Cardiac muscle cell (in vitro differentiated cells and primary cell): ENCODE measurements at regions not wholly inside any gene's neighbourhood (a gene's known extent, or its start where the extent isn't known, plus 50 kb on each side); places are given as distances from the start of the nearest gene placed in this dataset.

Experiments used
- DNase-seq, 2 donors: peaks; one replicate each; pipeline versions ENCODE4 v3.0.0 to v3.0.0-alpha.2; 2010 to 2017; ENCODE audit warnings: low read depth in 1 of 2, low spot score in 1 of 2
- H3K27ac ChIP-seq: fragments of 200-600 bp; sonication (generic); 2 replicates; pipeline ENCODE4 v1.5.1; 2016
- H3K27me3 ChIP-seq: fragments of 200-600 bp; sonication (generic); 2 replicates; pipeline ENCODE4 v1.6.0; 2016; ENCODE audit warnings: control low read depth
- H3K36me3 ChIP-seq: fragments of 200-600 bp; sonication (generic); 2 replicates; pipeline ENCODE4 v1.5.1; 2016; ENCODE audit warnings: control low read depth
- H3K4me1 ChIP-seq: fragments of 200-600 bp; sonication (generic); 2 replicates; pipeline ENCODE4 v1.8.1; 2017; ENCODE audit warnings: low read depth, mild to moderate bottlenecking, mixed run types
- H3K4me3 ChIP-seq: fragments of 200-600 bp; sonication (generic); 2 replicates; pipeline ENCODE4 v1.5.1; 2016; ENCODE audit warnings: mild to moderate bottlenecking
- H3K9me3 ChIP-seq: fragments of 200-600 bp; sonication (generic); 2 replicates; pipeline ENCODE4 v1.5.1; 2017; ENCODE audit warnings: low read depth, mild to moderate bottlenecking, control low read depth
- CTCF ChIP-seq: IDR thresholded peaks from 2 replicates; pipeline ENCODE4 v1.5.1; 2012; ENCODE audit warnings: low read depth, mild to moderate bottlenecking, low read length

- no peaks in the 10 kb centered on the region for H3K36me3 ChIP-seq
- peaks cover 15% of the 10 kb centered on the region for H3K4me1 ChIP-seq
- TF ChIP-seq CTCF, result no peak
- no peaks in the 10 kb centered on the region for H3K27me3 ChIP-seq
- no peak overlapping the region for H3K4me3 ChIP-seq
- DNase-seq, result no peak
- no peaks in the 10 kb centered on the region for H3K9me3 ChIP-seq
- no peak overlapping the region for H3K27ac ChIP-seq
Observed at GRCh38 chr11:130672911-130673310, 224.5 kb downstream of the ADAMTS15 start.

GRCh38 chr11:130673698-130674097 lies 225.3 kb downstream of the ADAMTS15 start:
- H3K4me1 ChIP-seq, result peaks cover 18% of the 10 kb centered on the region

GRCh38 chr11:130674686-130675308 lies 226.4 kb downstream of the ADAMTS15 start:
- Histone ChIP-seq H3K9me3 (no peaks in the 10 kb centered on the region), H3K36me3 (no peaks in the 10 kb centered on the region), H3K27me3 (no peaks in the 10 kb centered on the region), H3K4me3 (no peak overlapping the region), H3K4me1 (peaks cover 18% of the 10 kb centered on the region), H3K27ac (no peak overlapping the region)
- no peak for TF ChIP-seq CTCF
- peak in 1 of 2 donors; percentile 37 for DNase-seq

More at GRCh38 chr11:130673698-130674097, 225.3 kb downstream of the ADAMTS15 start:
- H3K4me3 ChIP-seq, result no peak overlapping the region
- no peaks in the 10 kb centered on the region for H3K36me3 ChIP-seq
- no peaks in the 10 kb centered on the region for H3K9me3 ChIP-seq
- H3K27me3 ChIP-seq, result no peaks in the 10 kb centered on the region
- peak in 1 of 2 donors; percentile 27 for DNase-seq
- no peak for TF ChIP-seq CTCF
- no peak overlapping the region for H3K27ac ChIP-seq

- Histone ChIP-seq H3K27me3 (no peaks in the 10 kb centered on the region), H3K9me3 (no peaks in the 10 kb centered on the region), H3K27ac (no peak overlapping the region), H3K36me3 (no peaks in the 10 kb centered on the region), H3K4me1 (peaks cover 18% of the 10 kb centered on the region), H3K4me3 (no peak overlapping the region)
- no peak for TF ChIP-seq CTCF
- DNase-seq, result peak in 1 of 2 donors; percentile 94
Observed at GRCh38 chr11:130675371-130675821, 227.0 kb downstream of the ADAMTS15 start.

GRCh38 chr11:130675917-130676316 lies 227.5 kb downstream of the ADAMTS15 start:
- H3K4me1 ChIP-seq, result peaks cover 18% of the 10 kb centered on the region
- peak in 1 of 2 donors; percentile 39 for DNase-seq
- H3K9me3 ChIP-seq, result no peaks in the 10 kb centered on the region
- no peaks in the 10 kb centered on the region for H3K27me3 ChIP-seq
- no peak for TF ChIP-seq CTCF
- no peaks in the 10 kb centered on the region for H3K36me3 ChIP-seq
- no peak overlapping the region for H3K4me3 ChIP-seq
- no peak overlapping the region for H3K27ac ChIP-seq
